HG03175 (cell line): ENCODE measurements at regions not wholly inside any gene's neighbourhood (a gene's known extent, or its start where the extent isn't known, plus 50 kb on each side); places are given as distances from the start of the nearest gene placed in this dataset.

Source experiments
- ATAC-seq: cut with Tn5 transposase; IDR thresholded peaks from one replicate; pipeline ENCODE4 v1.9.1; 2021; ENCODE audit warnings: mild to moderate bottlenecking, moderate library complexity; ENCODE audit not compliant: unreplicated experiment

GRCh38 chr12:66848967-66849366, 170.1 kb upstream of the GRIP1 start:
- no peak for ATAC-seq

GRCh38 chr12:66851134-66851533, 172.3 kb upstream of the GRIP1 start:
- no peak for ATAC-seq

GRCh38 chr12:66852091-66852490, 173.2 kb upstream of the GRIP1 start:
- no peak for ATAC-seq

DNA sequence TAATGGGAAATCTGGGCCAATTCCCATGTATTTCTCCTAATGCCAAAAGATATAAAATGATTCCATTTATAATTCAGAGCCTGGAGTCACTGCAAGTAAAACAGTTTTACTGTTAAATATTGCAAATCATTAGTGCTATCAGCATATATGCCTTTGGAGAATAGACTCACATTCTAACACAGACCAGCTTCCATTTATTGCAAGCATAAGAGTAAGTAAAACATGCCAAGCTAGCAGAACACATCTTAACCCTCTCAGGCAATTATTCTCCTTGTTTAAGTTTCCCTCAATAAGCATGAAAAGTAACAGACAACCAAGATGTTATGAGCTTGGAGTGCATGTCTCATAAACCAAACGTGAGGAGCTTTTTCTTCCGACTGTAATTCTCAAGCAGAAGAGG, 173.9 kb upstream of the GRIP1 start:
- ATAC-seq = no peak

DNA sequence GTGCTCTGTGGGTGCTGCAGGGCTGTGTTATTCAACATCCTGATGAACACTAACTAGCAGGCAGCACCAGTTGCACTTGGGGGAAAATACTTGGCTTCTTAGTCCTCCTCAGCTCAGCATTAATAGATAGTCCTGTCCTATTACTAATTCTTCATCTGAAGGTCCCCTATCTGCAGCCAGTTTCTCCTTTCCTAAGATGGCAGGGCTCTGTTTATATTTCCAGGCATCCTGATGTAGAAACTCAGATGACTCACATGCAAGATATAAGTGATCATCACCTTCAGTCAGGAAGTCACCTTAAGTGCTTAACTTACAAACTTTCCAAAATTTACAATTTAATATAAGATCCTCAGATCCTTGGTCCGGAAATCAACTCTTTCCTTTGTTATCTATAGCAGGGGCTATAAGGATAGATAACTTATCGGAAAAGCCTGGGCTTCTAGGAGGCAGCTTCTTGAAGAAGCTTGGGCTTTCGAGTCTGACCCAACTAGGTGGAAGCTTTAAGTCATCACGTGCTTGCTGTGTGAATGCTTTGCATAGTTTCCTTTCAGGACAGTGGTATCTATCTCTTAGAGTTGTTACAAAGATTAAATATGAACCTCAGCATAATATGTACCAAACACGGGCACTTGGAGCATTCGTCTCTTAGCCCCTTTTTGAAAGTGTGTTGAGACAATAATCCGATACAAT, 181.0 kb upstream of the GRIP1 start:
- no peak for ATAC-seq

DNA sequence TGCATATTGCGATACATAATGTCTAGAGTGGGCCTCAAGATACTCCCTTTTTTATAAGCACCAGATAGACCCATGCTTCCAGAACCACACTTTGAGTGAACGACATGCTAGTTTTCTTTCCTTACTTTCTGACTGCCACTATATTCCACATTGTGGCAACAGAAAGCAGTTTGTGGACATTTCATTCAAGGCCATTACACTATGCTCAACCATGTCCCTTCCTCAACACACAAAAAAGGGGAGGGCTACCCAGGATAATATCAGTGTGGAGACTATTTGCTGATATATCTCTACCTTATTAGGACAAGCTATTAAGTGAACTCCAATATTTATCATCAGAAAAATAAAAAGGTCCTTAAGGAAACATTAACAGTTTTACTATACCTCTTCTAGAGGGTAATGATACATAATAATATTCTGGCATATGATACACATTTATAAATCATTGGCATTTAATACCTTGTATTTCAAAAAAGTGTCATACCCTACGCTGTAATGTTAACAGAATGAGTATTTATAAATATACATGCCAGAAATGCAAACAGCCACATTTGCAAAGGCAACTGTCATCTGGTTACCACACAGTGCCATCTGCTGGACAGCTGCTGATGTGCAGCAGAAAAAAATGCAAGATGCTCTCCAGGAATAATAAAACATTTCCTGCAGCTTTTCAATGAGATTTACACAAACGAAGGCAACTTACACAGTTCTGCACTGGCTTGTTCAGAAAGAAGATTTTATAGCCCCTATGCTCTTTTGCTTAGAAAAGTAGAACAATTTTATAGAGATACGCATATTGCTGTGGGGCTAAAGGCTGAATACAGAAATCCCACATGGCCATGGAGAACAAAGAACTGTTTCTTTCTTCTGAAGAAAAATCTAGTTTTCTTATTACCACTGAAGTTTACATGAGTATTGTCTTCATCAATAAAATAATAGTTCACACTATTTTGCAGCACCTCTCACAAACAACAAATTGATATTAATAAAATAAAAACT, 182.2 kb upstream of the GRIP1 start:
- peak; percentile 86 for ATAC-seq

- no peak for ATAC-seq
Observed at GRCh38 chr12:66862356-66862985, 183.6 kb upstream of the GRIP1 start.

DNA sequence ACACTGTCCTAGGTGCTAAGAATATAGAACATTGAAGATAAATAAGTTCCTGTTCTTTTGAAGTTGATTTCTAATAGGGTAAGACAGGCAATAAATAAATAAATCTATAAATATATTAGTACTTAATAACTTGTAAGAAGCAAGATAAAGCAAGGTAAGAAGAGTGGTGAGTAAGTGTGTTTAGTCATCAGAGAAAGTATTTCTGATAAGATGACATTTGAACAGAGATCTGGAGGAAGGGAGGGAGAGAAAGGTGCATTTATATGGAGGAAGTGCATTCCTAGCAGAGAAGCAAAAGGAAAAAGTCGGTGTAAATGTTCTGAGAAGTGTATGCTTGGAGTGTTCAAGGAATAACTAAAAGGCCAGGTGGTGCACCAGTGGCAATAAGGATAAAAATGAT, 184.4 kb upstream of the GRIP1 start:
- ATAC-seq = no peak

DNA sequence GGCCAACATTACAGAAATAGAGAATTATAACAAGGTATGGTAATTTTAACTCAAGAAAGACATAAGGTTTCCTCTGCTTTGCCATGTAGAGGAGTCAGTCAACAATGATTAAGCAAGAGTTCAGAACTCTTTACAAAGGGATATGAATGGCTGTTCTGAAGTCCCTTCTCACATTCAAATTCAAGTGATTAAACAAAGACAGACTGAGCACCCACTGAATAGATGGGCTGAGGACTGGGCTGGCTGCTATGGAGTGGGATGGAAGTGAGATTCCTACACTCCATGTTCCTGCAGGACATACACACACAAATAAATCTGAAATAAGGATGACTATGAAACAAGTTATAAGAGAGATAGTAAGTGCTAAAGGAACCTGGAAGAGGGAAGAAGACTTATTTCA, 199.0 kb upstream of the GRIP1 start:
- no peak for ATAC-seq

DNA sequence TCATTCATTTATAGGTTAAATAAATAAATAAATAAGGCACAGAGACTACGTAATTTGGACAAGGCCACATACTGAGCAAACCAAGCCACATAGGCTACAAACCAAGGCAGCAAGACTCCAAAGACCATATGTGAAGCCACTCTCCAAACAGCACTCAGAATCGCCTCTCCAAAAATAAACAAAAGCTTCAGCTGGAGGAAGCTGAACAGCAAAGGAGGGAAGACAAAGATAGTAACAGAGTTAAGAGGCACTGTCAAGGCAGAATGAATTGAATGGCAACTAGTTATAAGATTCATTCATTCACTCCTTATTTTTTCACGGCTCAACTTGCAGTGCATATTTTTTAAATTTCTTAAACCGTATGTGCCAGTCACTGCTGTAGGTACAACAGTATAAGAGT, 200.5 kb upstream of the GRIP1 start:
- ATAC-seq = no peak

GRCh38 chr12:66881386-66881785, 202.5 kb upstream of the GRIP1 start:
- ATAC-seq = no peak

DNA sequence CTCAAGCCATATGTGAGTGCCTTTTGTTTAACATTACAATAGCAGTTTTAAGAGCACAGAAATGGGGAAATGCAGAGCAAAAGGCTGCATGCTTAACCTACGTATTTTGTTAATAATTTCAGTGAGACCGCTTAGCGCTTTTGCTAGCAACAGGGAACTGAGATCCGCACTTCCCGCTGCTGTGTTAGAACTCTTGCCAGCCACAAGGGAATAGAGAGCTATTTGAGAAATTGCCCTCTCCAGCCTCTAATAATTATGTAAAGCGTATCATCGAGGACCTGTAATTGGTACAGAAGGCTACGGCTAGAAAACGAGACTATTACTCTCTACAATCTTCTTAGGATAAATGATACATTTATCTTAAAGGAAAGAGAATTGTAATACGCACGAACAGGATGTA, 205.2 kb upstream of the GRIP1 start:
- ATAC-seq = no peak

DNA sequence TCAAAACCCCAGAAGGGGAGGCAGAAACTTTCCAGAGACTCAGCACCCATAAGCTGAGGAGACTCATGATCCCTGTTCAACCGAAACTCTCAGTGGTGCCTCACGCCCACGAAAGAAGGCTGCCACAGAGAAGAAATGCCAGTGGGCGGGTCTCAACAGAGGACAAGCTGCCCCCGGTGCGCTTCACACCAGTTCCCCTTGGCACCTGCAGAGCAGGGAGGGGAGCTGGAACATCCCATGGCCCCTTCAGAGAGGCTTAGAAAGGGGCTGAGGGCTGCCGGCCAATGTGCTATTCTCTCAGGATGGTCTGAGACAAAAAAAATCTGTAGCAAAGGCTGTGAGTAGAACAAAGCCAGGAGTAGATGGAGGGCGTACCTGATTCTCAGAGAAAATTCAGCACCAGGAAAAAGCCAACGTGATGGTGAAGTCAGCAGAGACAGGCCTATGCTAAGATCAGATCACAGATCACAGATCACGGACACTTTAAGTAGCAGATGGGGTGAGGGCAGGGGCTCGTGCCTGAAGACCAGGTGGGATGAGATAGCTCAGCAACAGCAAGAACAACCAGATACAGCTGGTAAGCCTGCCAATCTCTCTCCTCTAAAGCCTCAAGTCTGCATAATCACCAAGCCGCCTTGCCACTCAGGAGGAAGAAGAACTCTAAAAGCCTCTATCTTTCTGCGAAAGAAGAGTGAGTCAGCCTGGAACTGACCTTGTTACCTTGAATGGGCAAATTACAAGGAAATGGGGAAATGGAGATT, 206.4 kb upstream of the GRIP1 start:
- no peak for ATAC-seq

DNA sequence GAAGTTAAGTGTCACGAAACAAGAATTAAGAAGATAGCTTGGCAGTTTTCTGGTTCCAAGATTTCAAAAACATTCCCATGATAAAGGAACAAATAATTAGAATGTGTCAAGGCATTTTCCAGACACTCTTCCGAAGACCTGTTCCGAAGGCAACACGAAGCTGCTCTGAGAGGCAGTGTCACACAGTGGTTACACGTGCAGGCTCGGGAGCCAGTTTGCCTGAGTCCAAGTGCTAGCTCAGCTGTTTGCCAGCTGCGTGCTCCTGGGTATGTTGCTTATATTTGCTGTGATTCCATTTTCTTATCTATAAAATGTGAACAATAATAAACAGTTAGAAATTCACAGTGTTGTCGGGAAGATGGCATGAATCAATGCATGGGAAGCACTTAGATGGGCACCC, 217.9 kb upstream of the GRIP1 start:
- no peak for ATAC-seq

GRCh38 chr12:66898700-66899469, 220.0 kb upstream of the GRIP1 start:
- ATAC-seq = no peak

DNA sequence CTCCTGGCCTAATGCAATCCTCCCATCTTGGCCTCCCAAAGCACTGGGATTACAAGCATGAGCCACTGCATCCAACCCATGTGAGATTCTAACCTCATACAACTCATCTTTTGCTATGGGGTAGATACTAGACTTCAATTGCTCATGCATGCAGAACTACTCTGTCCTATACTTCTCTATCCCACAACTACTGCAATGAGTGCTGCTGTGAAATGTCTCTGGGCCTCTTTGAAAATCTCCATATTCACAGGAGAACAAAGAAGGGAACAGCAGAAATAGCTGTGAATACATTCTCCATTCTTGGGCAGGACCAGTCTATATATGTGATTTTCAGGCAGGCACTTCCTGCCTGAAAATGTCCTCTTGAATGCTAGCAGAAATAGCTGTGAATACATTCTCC, 220.7 kb upstream of the GRIP1 start:
- ATAC-seq = no peak

- ATAC-seq = no peak
Observed at GRCh38 chr12:66900616-66901015, 221.7 kb upstream of the GRIP1 start.

DNA sequence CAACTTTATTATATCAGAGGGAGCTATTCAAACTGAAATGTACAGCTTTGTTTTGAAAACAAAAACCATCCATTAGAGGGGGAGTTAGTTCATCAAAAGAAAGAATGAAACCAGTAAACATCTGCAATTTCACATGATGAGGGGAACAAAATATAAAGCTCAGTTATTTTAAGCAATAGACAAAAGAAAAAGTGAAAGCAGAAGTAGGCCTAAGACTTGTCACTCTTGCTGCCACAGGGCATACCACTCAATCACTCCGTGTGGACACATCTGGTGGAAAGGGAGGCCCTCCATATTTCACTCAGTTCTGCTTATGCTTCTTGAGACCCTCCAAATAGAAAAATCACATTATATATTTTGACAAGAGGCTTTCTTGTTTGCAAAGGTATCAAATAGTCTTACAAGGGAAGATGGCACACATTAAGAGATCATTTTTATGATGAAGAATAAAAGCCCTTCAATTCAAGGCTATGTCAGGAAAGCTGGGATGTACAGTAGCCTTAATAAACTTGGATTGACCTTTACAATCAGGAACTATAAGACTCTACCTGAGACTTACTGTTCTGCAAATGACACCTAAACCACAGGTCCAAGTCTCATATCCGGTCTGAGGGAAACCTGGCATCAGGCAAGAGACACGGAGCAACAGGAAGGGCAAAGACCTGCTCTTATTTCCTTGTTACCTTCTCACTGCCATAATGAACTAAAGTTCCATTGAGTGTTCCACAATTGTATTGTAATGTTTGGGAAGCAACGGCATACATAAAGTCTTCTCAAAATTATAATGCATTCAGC, 222.5 kb upstream of the GRIP1 start:
- ATAC-seq = peak; percentile 95

- ATAC-seq = no peak
Observed at GRCh38 chr12:66902020-66902419, 223.1 kb upstream of the GRIP1 start.
